Uterus (tissue), 2 donors: ENCODE measurements at regions not wholly inside any gene's neighbourhood (a gene's known extent, or its start where the extent isn't known, plus 50 kb on each side); places are given as distances from the start of the nearest gene placed in this dataset.

Source experiments
- POLR2A ChIP-seq, 2 donors: fragments of 450-650 bp; IDR thresholded peaks; one replicate each; pipeline ENCODE4 v1.6.1; 2016; ENCODE audit warnings: antibody characterized with exemption in 2 of 2, mild to moderate bottlenecking in 1 of 2, moderate library complexity in 1 of 2
- TF ChIP-seq, protein P1 (sequence below), 4 experiments: fragments of 200-600 bp in 2 of 4; fragments of 450-650 bp in 2 of 4; sonication (generic) in 2 of 4; IDR thresholded peaks; one replicate each; pipeline ENCODE4 v1.5.1; 2016 to 2019; ENCODE audit warnings: antibody characterized with exemption in 4 of 4, mild to moderate bottlenecking in 2 of 4, moderate library complexity in 1 of 4

DNA sequence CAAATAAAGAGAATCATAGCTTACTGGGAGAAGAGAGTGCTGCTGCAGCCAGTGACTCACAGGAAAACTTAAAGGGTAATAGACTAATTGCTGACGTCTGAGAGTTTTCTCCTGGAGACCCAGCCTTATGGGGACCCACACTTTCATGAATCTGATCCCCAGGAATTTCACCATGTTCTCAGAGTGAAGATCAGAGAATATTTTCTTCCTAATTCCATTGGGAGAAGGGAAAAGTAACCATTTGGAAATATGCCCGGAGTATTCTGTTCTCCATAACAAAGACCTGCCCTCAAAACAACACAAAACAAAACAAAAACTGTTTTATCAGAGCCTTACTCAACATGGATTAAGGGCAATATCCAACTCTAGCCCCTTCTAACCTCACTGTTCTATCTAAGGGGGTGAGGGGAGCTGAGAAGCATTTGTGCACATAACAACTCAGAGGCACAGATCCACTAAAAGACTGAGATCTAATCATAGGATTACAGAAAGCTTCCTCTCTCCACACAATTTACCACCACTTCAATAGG lies 168.2 kb upstream of the SSTR4 start:
- TF ChIP-seq, protein P1, sequence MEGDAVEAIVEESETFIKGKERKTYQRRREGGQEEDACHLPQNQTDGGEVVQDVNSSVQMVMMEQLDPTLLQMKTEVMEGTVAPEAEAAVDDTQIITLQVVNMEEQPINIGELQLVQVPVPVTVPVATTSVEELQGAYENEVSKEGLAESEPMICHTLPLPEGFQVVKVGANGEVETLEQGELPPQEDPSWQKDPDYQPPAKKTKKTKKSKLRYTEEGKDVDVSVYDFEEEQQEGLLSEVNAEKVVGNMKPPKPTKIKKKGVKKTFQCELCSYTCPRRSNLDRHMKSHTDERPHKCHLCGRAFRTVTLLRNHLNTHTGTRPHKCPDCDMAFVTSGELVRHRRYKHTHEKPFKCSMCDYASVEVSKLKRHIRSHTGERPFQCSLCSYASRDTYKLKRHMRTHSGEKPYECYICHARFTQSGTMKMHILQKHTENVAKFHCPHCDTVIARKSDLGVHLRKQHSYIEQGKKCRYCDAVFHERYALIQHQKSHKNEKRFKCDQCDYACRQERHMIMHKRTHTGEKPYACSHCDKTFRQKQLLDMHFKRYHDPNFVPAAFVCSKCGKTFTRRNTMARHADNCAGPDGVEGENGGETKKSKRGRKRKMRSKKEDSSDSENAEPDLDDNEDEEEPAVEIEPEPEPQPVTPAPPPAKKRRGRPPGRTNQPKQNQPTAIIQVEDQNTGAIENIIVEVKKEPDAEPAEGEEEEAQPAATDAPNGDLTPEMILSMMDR (IDR thresholded peaks at IDR 0.05), result no peak
- TF ChIP-seq POLR2A (IDR thresholded peaks at IDR 0.05), result no peak
